GM23338 (cell line): ENCODE measurements at regions not wholly inside any gene's neighbourhood (a gene's known extent, or its start where the extent isn't known, plus 50 kb on each side); places are given as distances from the start of the nearest gene placed in this dataset.

ENCODE experiments used
- CREB1 ChIP-seq: fragments of 250-450 bp; sonication (Bioruptor Pico); IDR thresholded peaks from 2 replicates; pipeline ENCODE4 v1.5.0; 2020; ENCODE audit warnings: low read depth, mild to moderate bottlenecking, moderate library complexity
- ETS1 ChIP-seq: IDR thresholded peaks from 2 replicates; pipeline ENCODE4 v1.6.1; 2016; ENCODE audit warnings: antibody characterized with exemption
- EZH2 ChIP-seq: fragments of 200-600 bp; sonication (generic); IDR thresholded peaks from one replicate; pipeline ENCODE4 v1.8.0; 2017; ENCODE audit warnings: antibody characterized with exemption, mild to moderate bottlenecking, low read depth; ENCODE audit not compliant: unreplicated experiment
- EZH2phosphoT487 ChIP-seq: fragments of 200-600 bp; sonication (generic); IDR thresholded peaks from one replicate; pipeline ENCODE4 v1.8.1; 2018; ENCODE audit warnings: antibody characterized with exemption; ENCODE audit not compliant: unreplicated experiment
- JUNB ChIP-seq: IDR thresholded peaks from one replicate; pipeline ENCODE4 v1.6.1; 2016; ENCODE audit warnings: antibody characterized with exemption; ENCODE audit not compliant: unreplicated experiment
- POLR2AphosphoS5 ChIP-seq: IDR thresholded peaks from 2 replicates; pipeline ENCODE4 v1.6.1; 2016; ENCODE audit warnings: antibody characterized with exemption, low read depth
- STAT1 ChIP-seq: IDR thresholded peaks from one replicate; pipeline ENCODE4 v1.6.1; 2016; ENCODE audit warnings: antibody characterized with exemption; ENCODE audit not compliant: unreplicated experiment
- ZNF114 ChIP-seq: fragments of 250-450 bp; sonication (Bioruptor Pico); IDR thresholded peaks from 2 replicates; pipeline ENCODE4 v1.5.0; 2020; ENCODE audit warnings: mild to moderate bottlenecking, moderate library complexity
- TF ChIP-seq, protein P1 (sequence below), 2 experiments: fragments of 200-600 bp in 1 of 2; sonication (generic) in 1 of 2; conservative IDR thresholded peaks; 2 replicates each; pipeline versions ENCODE4 v1.5.1 to v1.6.1; 2016 to 2017; ENCODE audit warnings: antibody characterized with exemption in 2 of 2, low read depth in 2 of 2, mild to moderate bottlenecking in 2 of 2, moderate library complexity in 1 of 2
- TF ChIP-seq, protein P2 (sequence below): IDR thresholded peaks from one replicate; pipeline ENCODE4 v1.6.1; 2018; ENCODE audit warnings: antibody characterized with exemption; ENCODE audit not compliant: unreplicated experiment
- TF ChIP-seq, protein P3 (sequence below): fragments of 250-450 bp; sonication (Bioruptor Pico); IDR thresholded peaks from 2 replicates; pipeline ENCODE4 v1.5.0; 2020; ENCODE audit warnings: mild to moderate bottlenecking, moderate library complexity

GRCh38 chrX:137852502-137852901, 286.6 kb downstream of the ZIC3 start:
- TF ChIP-seq, protein P1, sequence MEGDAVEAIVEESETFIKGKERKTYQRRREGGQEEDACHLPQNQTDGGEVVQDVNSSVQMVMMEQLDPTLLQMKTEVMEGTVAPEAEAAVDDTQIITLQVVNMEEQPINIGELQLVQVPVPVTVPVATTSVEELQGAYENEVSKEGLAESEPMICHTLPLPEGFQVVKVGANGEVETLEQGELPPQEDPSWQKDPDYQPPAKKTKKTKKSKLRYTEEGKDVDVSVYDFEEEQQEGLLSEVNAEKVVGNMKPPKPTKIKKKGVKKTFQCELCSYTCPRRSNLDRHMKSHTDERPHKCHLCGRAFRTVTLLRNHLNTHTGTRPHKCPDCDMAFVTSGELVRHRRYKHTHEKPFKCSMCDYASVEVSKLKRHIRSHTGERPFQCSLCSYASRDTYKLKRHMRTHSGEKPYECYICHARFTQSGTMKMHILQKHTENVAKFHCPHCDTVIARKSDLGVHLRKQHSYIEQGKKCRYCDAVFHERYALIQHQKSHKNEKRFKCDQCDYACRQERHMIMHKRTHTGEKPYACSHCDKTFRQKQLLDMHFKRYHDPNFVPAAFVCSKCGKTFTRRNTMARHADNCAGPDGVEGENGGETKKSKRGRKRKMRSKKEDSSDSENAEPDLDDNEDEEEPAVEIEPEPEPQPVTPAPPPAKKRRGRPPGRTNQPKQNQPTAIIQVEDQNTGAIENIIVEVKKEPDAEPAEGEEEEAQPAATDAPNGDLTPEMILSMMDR (conservative IDR thresholded peaks at IDR 0.05; ENCODE audit: low read depth in 2 of 2): no peak
- TF ChIP-seq ZNF114 (CRISPR knock-in tag) (no peak), EZH2phosphoT487 (no peak), POLR2AphosphoS5 (no peak), CREB1 (CRISPR knock-in tag) (no peak), EZH2 (no peak), JUNB (no peak), ETS1 (no peak), STAT1 (no peak)
- TF ChIP-seq, protein P2, sequence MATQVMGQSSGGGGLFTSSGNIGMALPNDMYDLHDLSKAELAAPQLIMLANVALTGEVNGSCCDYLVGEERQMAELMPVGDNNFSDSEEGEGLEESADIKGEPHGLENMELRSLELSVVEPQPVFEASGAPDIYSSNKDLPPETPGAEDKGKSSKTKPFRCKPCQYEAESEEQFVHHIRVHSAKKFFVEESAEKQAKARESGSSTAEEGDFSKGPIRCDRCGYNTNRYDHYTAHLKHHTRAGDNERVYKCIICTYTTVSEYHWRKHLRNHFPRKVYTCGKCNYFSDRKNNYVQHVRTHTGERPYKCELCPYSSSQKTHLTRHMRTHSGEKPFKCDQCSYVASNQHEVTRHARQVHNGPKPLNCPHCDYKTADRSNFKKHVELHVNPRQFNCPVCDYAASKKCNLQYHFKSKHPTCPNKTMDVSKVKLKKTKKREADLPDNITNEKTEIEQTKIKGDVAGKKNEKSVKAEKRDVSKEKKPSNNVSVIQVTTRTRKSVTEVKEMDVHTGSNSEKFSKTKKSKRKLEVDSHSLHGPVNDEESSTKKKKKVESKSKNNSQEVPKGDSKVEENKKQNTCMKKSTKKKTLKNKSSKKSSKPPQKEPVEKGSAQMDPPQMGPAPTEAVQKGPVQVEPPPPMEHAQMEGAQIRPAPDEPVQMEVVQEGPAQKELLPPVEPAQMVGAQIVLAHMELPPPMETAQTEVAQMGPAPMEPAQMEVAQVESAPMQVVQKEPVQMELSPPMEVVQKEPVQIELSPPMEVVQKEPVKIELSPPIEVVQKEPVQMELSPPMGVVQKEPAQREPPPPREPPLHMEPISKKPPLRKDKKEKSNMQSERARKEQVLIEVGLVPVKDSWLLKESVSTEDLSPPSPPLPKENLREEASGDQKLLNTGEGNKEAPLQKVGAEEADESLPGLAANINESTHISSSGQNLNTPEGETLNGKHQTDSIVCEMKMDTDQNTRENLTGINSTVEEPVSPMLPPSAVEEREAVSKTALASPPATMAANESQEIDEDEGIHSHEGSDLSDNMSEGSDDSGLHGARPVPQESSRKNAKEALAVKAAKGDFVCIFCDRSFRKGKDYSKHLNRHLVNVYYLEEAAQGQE: no peak
- TF ChIP-seq, protein P3, sequence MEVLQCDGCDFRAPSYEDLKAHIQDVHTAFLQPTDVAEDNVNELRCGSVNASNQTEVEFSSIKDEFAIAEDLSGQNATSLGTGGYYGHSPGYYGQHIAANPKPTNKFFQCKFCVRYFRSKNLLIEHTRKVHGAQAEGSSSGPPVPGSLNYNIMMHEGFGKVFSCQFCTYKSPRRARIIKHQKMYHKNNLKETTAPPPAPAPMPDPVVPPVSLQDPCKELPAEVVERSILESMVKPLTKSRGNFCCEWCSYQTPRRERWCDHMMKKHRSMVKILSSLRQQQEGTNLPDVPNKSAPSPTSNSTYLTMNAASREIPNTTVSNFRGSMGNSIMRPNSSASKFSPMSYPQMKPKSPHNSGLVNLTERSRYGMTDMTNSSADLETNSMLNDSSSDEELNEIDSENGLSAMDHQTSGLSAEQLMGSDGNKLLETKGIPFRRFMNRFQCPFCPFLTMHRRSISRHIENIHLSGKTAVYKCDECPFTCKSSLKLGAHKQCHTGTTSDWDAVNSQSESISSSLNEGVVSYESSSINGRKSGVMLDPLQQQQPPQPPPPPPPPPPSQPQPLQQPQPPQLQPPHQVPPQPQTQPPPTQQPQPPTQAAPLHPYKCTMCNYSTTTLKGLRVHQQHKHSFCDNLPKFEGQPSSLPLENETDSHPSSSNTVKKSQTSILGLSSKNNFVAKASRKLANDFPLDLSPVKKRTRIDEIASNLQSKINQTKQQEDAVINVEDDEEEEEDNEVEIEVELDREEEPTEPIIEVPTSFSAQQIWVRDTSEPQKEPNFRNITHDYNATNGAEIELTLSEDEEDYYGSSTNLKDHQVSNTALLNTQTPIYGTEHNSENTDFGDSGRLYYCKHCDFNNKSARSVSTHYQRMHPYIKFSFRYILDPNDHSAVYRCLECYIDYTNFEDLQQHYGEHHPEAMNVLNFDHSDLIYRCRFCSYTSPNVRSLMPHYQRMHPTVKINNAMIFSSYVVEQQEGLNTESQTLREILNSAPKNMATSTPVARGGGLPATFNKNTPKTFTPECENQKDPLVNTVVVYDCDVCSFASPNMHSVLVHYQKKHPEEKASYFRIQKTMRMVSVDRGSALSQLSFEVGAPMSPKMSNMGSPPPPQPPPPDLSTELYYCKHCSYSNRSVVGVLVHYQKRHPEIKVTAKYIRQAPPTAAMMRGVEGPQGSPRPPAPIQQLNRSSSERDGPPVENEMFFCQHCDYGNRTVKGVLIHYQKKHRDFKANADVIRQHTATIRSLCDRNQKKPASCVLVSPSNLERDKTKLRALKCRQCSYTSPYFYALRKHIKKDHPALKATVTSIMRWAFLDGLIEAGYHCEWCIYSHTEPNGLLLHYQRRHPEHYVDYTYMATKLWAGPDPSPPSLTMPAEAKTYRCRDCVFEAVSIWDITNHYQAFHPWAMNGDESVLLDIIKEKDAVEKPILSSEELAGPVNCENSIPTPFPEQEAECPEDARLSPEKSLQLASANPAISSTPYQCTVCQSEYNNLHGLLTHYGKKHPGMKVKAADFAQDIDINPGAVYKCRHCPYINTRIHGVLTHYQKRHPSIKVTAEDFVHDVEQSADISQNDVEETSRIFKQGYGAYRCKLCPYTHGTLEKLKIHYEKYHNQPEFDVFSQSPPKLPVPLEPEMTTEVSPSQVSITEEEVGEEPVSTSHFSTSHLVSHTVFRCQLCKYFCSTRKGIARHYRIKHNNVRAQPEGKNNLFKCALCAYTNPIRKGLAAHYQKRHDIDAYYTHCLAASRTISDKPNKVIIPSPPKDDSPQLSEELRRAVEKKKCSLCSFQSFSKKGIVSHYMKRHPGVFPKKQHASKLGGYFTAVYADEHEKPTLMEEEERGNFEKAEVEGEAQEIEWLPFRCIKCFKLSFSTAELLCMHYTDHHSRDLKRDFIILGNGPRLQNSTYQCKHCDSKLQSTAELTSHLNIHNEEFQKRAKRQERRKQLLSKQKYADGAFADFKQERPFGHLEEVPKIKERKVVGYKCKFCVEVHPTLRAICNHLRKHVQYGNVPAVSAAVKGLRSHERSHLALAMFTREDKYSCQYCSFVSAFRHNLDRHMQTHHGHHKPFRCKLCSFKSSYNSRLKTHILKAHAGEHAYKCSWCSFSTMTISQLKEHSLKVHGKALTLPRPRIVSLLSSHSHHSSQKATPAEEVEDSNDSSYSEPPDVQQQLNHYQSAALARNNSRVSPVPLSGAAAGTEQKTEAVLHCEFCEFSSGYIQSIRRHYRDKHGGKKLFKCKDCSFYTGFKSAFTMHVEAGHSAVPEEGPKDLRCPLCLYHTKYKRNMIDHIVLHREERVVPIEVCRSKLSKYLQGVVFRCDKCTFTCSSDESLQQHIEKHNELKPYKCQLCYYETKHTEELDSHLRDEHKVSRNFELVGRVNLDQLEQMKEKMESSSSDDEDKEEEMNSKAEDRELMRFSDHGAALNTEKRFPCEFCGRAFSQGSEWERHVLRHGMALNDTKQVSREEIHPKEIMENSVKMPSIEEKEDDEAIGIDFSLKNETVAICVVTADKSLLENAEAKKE: no peak
